ENCODE measurements at regions not wholly inside any gene's neighbourhood (a gene's known extent, or its start where the extent isn't known, plus 50 kb on each side); places are given as distances from the start of the nearest gene placed in this dataset.

GRCh38 chr4:96955691-96956090, 1115.8 kb downstream of the PDHA2 start:
- H3K4me1 ChIP-seq: no peaks in the 10 kb centered on the region
- Mint-ChIP-seq H3K4me3 (ENCODE audit: unreplicated experiment) (no peak overlapping the region), H3K36me3 (ENCODE audit: insufficient read depth, unreplicated experiment) (no peaks in the 10 kb centered on the region), H3K9me3 (ENCODE audit: unreplicated experiment) (no peaks in the 10 kb centered on the region), H3K27me3 (ENCODE audit: insufficient read depth, unreplicated experiment) (no peaks in the 10 kb centered on the region), H3K27ac (ENCODE audit: unreplicated experiment) (no peak overlapping the region), H3K4me1 (ENCODE audit: low read depth, unreplicated experiment) (no peaks in the 10 kb centered on the region)
- ChIA-PET POLR2A (no interaction called here), CTCF (no interaction called here)
- no peaks in the 10 kb centered on the region for H3K36me3 ChIP-seq (ENCODE audit: control insufficient read depth, insufficient read depth, low read length)
- no TSS peak for BruUV-seq (replicated peaks)
- no peak for TF ChIP-seq CTCF (IDR thresholded peaks at IDR 0.05; ENCODE audit: insufficient read depth in 1 of 2, low read depth in 1 of 2, low read length in 1 of 2, severe bottlenecking in 1 of 2, unreplicated experiment in 1 of 2)
- H3K27me3 ChIP-seq (replicated peaks; ENCODE audit: control insufficient read depth, insufficient read depth, low read length): no peaks in the 10 kb centered on the region
- intact Hi-C loops (cut with micrococcal nuclease; ENCODE audit: unreplicated experiment): no loop called here
- H3K9me3 ChIP-seq: no peaks in the 10 kb centered on the region
- DNase-seq: no peak
- H3K4me3 ChIP-seq (ENCODE audit: low read depth, low read length): no peak overlapping the region

- POLR2A ChIA-PET: no interaction called here
- Mint-ChIP-seq H3K27me3 (ENCODE audit: insufficient read depth, unreplicated experiment) (no peaks in the 10 kb centered on the region), H3K36me3 (ENCODE audit: insufficient read depth, unreplicated experiment) (no peaks in the 10 kb centered on the region), H3K4me1 (ENCODE audit: low read depth, unreplicated experiment) (no peaks in the 10 kb centered on the region), H3K9me3 (ENCODE audit: unreplicated experiment) (no peaks in the 10 kb centered on the region), H3K4me3 (ENCODE audit: unreplicated experiment) (no peak overlapping the region), H3K27ac (ENCODE audit: unreplicated experiment) (no peak overlapping the region)
- no peaks in the 10 kb centered on the region for H3K36me3 ChIP-seq (ENCODE audit: control insufficient read depth, insufficient read depth, low read length)
- no peak for TF ChIP-seq CTCF (IDR thresholded peaks at IDR 0.05; ENCODE audit: insufficient read depth in 1 of 2, low read depth in 1 of 2, low read length in 1 of 2, severe bottlenecking in 1 of 2, unreplicated experiment in 1 of 2)
- H3K9me3 ChIP-seq: no peaks in the 10 kb centered on the region
- no peak for DNase-seq
- no peak overlapping the region for H3K4me3 ChIP-seq (ENCODE audit: low read depth, low read length)
- no peaks in the 10 kb centered on the region for H3K27me3 ChIP-seq (replicated peaks; ENCODE audit: control insufficient read depth, insufficient read depth, low read length)
- intact Hi-C loops (cut with micrococcal nuclease; ENCODE audit: unreplicated experiment): no loop called here
- no TSS peak for BruUV-seq (replicated peaks)
- CTCF ChIA-PET: no interaction called here
- no peaks in the 10 kb centered on the region for H3K4me1 ChIP-seq
Observed at GRCh38 chr4:96969455-96969854, 1129.6 kb downstream of the PDHA2 start.

GRCh38 chr4:96972920-96973319, 1133.0 kb downstream of the PDHA2 start:
- DNase-seq: no peak
- Mint-ChIP-seq H3K4me1 (ENCODE audit: low read depth, unreplicated experiment) (no peaks in the 10 kb centered on the region), H3K27me3 (ENCODE audit: insufficient read depth, unreplicated experiment) (no peaks in the 10 kb centered on the region), H3K9me3 (ENCODE audit: unreplicated experiment) (no peaks in the 10 kb centered on the region), H3K27ac (ENCODE audit: unreplicated experiment) (no peak overlapping the region), H3K36me3 (ENCODE audit: insufficient read depth, unreplicated experiment) (no peaks in the 10 kb centered on the region), H3K4me3 (ENCODE audit: unreplicated experiment) (no peak overlapping the region)
- Histone ChIP-seq H3K36me3 (ENCODE audit: control insufficient read depth, insufficient read depth, low read length) (no peaks in the 10 kb centered on the region), H3K4me3 (ENCODE audit: low read depth, low read length) (no peak overlapping the region), H3K27me3 (replicated peaks; ENCODE audit: control insufficient read depth, insufficient read depth, low read length) (no peaks in the 10 kb centered on the region), H3K9me3 (no peaks in the 10 kb centered on the region), H3K4me1 (no peaks in the 10 kb centered on the region)
- TF ChIP-seq CTCF (IDR thresholded peaks at IDR 0.05; ENCODE audit: insufficient read depth in 1 of 2, low read depth in 1 of 2, low read length in 1 of 2, severe bottlenecking in 1 of 2, unreplicated experiment in 1 of 2): no peak
- BruUV-seq (replicated peaks): no TSS peak
- CTCF ChIA-PET: no interaction called here
- POLR2A ChIA-PET: no interaction called here
- intact Hi-C loops (cut with micrococcal nuclease; ENCODE audit: unreplicated experiment): no loop called here
